HepG2 (cell line): ENCODE measurements at regions not wholly inside any gene's neighbourhood (a gene's known extent, or its start where the extent isn't known, plus 50 kb on each side); places are given as distances from the start of the nearest gene placed in this dataset.

ENCODE experiments used
- ATAC-seq: fragments of 200-7000 bp; cut with Tn5 transposase; 3 replicates; pipeline ENCODE4 v1.9.1; 2020; ENCODE audit warnings: mild to moderate bottlenecking, moderate library complexity
- BruUV-seq: library from RNA; stranded (reverse); fragments of 400-500 nt; replicated peaks from 2 replicates; lab custom pipeline; 2021; lab: Mats Ljungman, UMichigan
- CTCF ChIA-PET: fragments of 300-600 bp; formaldehyde crosslinking; extraction: SDS; loops from one replicate; lab custom pipeline; 2021; ENCODE audit warnings: low total read pairs, inconsistent platforms, low intra/inter-chr PET ratio; lab: Yijun Ruan, JAX
- POLR2A ChIA-PET: fragments of 350-600 bp; sonication (Branson Sonifier 250); formaldehyde crosslinking; loops from one replicate; lab custom pipeline; 2020; ENCODE audit warnings: antibody characterized with exemption, inconsistent platforms; lab: Yijun Ruan, JAX
- DNase-seq: peaks from one replicate; pipeline ENCODE4 v3.0.0-alpha.2; 2015; ENCODE audit warnings: low spot score
- FAIRE-seq: peaks from 3 replicates; lab custom pipeline; 2011; peaks lifted over from hg19 to GRCh38; lab: Jason Lieb, UNC
- H2AFZ ChIP-seq: one replicate; pipeline ENCODE4 v1.6.1; 2011; ENCODE audit warnings: low read length, inconsistent platforms
- H3K27ac ChIP-seq: fragments of 300-600 bp; 3 replicates; pipeline ENCODE4 v1.8.0; 2011; ENCODE audit warnings: mixed run types, mild to moderate bottlenecking, mixed read lengths, low read length, inconsistent platforms; ENCODE audit not compliant: insufficient read depth; ENCODE audit errors: extremely low read length
- H3K27me3 ChIP-seq, 2 experiments: fragments of 200-600 bp in 1 of 2; 2 replicates in 1 of 2; 3 replicates in 1 of 2; pipeline versions ENCODE4 v1.6.0 to v1.8.0; 2011; ENCODE audit warnings: low read length in 2 of 2, mild to moderate bottlenecking in 2 of 2, moderate library complexity in 2 of 2, inconsistent platforms in 1 of 2; ENCODE audit not compliant: insufficient read depth in 2 of 2, control insufficient read depth in 1 of 2
- H3K36me3 ChIP-seq, 2 experiments: fragments of 200-600 bp in 1 of 2; replicated peaks in 1 of 2; 2 replicates in 1 of 2; 3 replicates in 1 of 2; pipeline versions ENCODE4 v1.5.1 to v1.8.0; 2011; ENCODE audit warnings: low read length in 2 of 2, inconsistent platforms in 1 of 2; ENCODE audit not compliant: insufficient read depth in 2 of 2, control insufficient read depth in 1 of 2
- H3K4me1 ChIP-seq: 2 replicates; pipeline ENCODE4 v1.5.1; 2012; ENCODE audit warnings: low read length, inconsistent platforms; ENCODE audit not compliant: insufficient read depth
- H3K4me2 ChIP-seq: 2 replicates; pipeline ENCODE4 v1.6.0; 2011; ENCODE audit warnings: low read depth, low read length, inconsistent platforms
- H3K4me3 ChIP-seq, 3 experiments: fragments of 200-600 bp in 1 of 3; sonication (generic), shearing (Covaris generic) in 1 of 3; replicated peaks in 1 of 3; 2 replicates each; pipeline ENCODE4 v1.5.1; 2011 to 2016; ENCODE audit warnings: low read length in 3 of 3, inconsistent platforms in 2 of 3, low read depth in 2 of 3, mild to moderate bottlenecking in 2 of 3, control low read depth in 1 of 3, mixed read lengths in 1 of 3; ENCODE audit not compliant: insufficient read depth in 1 of 3
- H3K79me2 ChIP-seq: one replicate; pipeline ENCODE4 v1.6.1; 2011; ENCODE audit warnings: low read length, inconsistent platforms; ENCODE audit not compliant: insufficient read depth
- H3K9ac ChIP-seq: 2 replicates; pipeline ENCODE4 v1.6.0; 2011; ENCODE audit warnings: mild to moderate bottlenecking, low read depth, low read length, inconsistent platforms; ENCODE audit not compliant: insufficient read depth
- H3K9me3 ChIP-seq: 2 replicates; pipeline ENCODE4 v1.5.1; 2012; ENCODE audit warnings: mild to moderate bottlenecking, low read length
- H4K20me1 ChIP-seq: 2 replicates; pipeline ENCODE4 v1.6.0; 2011; ENCODE audit warnings: inconsistent platforms, mild to moderate bottlenecking, low read length, moderate library complexity; ENCODE audit not compliant: insufficient read depth
- PRPF4 ChIP-seq: fragments of 200-400 bp; formaldehyde crosslinking; IDR thresholded peaks from 2 replicates; pipeline ENCODE4 v1.6.1; 2016; ENCODE audit warnings: low read length, low read depth; ENCODE audit not compliant: poor library complexity, severe bottlenecking
- RBM22 ChIP-seq: fragments of 200-400 bp; formaldehyde crosslinking; optimal IDR thresholded peaks from 2 replicates; pipeline ENCODE3; 2017; ENCODE audit warnings: mild to moderate bottlenecking, low read length, moderate library complexity
- SKI ChIP-seq: fragments of 450-650 bp; IDR thresholded peaks from one replicate; pipeline ENCODE4 v1.6.1; 2018; ENCODE audit warnings: mild to moderate bottlenecking; ENCODE audit not compliant: partially characterized antibody
- ZBTB38 ChIP-seq: sonication (generic); formaldehyde crosslinking; IDR thresholded peaks from 2 replicates; pipeline ENCODE4 v1.5.1; 2020; ENCODE audit warnings: mild to moderate bottlenecking, missing genetic modification reagents
- ZBTB7B ChIP-seq: sonication (generic); formaldehyde crosslinking; IDR thresholded peaks from 2 replicates; pipeline ENCODE4 v1.4.0; 2020; ENCODE audit warnings: missing genetic modification reagents
- ZC3H13 ChIP-seq: sonication (generic); formaldehyde crosslinking; IDR thresholded peaks from 2 replicates; pipeline ENCODE4 v1.8.1; 2023; ENCODE audit warnings: mild to moderate bottlenecking, missing genetic modification reagents, moderate library complexity
- ZNF550 ChIP-seq: sonication (generic); formaldehyde crosslinking; IDR thresholded peaks from 2 replicates; pipeline ENCODE4 v1.4.0; 2020; ENCODE audit warnings: mild to moderate bottlenecking, missing genetic modification reagents, borderline replicate concordance
- ZNF598 ChIP-seq: sonication (generic); formaldehyde crosslinking; IDR thresholded peaks from 2 replicates; pipeline ENCODE4 v1.5.1; 2020; ENCODE audit warnings: mild to moderate bottlenecking, missing genetic modification reagents, borderline replicate concordance
- ZNF672 ChIP-seq: sonication (generic); formaldehyde crosslinking; IDR thresholded peaks from 2 replicates; pipeline ENCODE4 v1.8.1; 2022; ENCODE audit warnings: missing genetic modification reagents
- ZNF879 ChIP-seq: sonication (generic); formaldehyde crosslinking; IDR thresholded peaks from 2 replicates; pipeline ENCODE4 v1.8.1; 2023; ENCODE audit warnings: missing genetic modification reagents
- WGBS: methylation state at CpG from one replicate; pipeline ENCODE4 v1.1.6; 2017; ENCODE audit warnings: low lambda C conversion rate; 5-methylcytosine and 5-hydroxymethylcytosine counted together
- in situ Hi-C: cut with HindIII; loops from 2 replicates; pipeline ENCODE4 v1.10.0; 2017; ENCODE audit warnings: low pct_unique_long_range_greater_than_20kb; ENCODE audit not compliant: extremely low pct_ligation_motif_present
- intact Hi-C: fragments of 100-400 bp; cut with micrococcal nuclease; formaldehyde crosslinking; loops from one replicate; pipeline ENCODE4 v1.10.0; 2022; ENCODE audit not compliant: unreplicated experiment
- TF ChIP-seq, protein P1 (sequence below): sonication (generic); formaldehyde crosslinking; IDR thresholded peaks from 2 replicates; pipeline ENCODE4 v1.4.0; 2020; ENCODE audit warnings: low read depth, mild to moderate bottlenecking, missing genetic modification reagents
- TF ChIP-seq, protein P2 (sequence below): sonication (generic); formaldehyde crosslinking; IDR thresholded peaks from 2 replicates; pipeline ENCODE4 v1.8.0; 2022; ENCODE audit warnings: missing genetic modification reagents, low read depth, mild to moderate bottlenecking, borderline replicate concordance
- TF ChIP-seq, protein P3 (sequence below): sonication (generic); formaldehyde crosslinking; IDR thresholded peaks from 2 replicates; pipeline ENCODE4 v1.5.0; 2020; ENCODE audit warnings: mild to moderate bottlenecking, missing genetic modification reagents, borderline replicate concordance
- TF ChIP-seq, protein P4 (sequence below): sonication (generic); formaldehyde crosslinking; IDR thresholded peaks from 2 replicates; pipeline ENCODE4 v1.4.0; 2020; ENCODE audit warnings: missing genetic modification reagents, mild to moderate bottlenecking, borderline replicate concordance

DNA sequence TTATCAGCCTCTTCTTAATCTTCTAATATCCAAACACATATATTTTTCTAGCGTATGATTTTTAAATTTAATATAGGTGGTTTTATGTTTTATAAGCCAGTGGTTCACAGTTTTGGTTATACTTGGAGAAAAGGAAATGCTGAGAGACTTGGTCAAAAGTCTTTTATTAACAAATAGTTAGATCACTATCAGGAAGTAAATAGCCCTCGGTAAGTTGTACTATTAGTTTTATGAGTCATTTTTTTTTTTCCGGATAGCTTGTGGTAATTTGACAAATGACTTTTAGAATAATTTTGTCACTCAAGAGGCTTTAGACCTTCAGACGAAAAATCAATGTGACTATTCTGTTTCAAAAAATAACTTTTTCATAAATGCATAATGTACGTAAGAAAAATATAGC, 232.2 kb upstream of the ROBO1 start:
- in situ Hi-C loops = no loop called here
- TF ChIP-seq ZBTB7B (CRISPR knock-in tag) (no peak), RBM22 (no peak), SKI (no peak), ZNF672 (CRISPR knock-in tag) (no peak), ZBTB38 (CRISPR knock-in tag) (no peak), PRPF4 (no peak), ZNF550 (no peak), ZNF879 (CRISPR knock-in tag) (no peak), ZC3H13 (CRISPR knock-in tag) (no peak), ZNF598 (CRISPR knock-in tag) (no peak)
- TF ChIP-seq, protein P1, sequence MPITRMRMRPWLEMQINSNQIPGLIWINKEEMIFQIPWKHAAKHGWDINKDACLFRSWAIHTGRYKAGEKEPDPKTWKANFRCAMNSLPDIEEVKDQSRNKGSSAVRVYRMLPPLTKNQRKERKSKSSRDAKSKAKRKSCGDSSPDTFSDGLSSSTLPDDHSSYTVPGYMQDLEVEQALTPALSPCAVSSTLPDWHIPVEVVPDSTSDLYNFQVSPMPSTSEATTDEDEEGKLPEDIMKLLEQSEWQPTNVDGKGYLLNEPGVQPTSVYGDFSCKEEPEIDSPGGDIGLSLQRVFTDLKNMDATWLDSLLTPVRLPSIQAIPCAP (CRISPR knock-in tag) = no peak
- TF ChIP-seq, protein P2, sequence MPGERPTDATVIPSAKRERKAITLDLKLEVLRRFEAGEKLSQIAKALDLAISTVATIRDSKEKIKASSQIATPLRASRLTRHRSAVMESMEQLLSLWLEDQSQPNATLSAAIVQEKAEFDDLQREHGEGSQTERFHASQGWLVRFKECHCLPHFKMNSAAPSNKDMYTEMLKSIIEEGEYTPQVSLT (CRISPR knock-in tag) = no peak
- TF ChIP-seq, protein P3, sequence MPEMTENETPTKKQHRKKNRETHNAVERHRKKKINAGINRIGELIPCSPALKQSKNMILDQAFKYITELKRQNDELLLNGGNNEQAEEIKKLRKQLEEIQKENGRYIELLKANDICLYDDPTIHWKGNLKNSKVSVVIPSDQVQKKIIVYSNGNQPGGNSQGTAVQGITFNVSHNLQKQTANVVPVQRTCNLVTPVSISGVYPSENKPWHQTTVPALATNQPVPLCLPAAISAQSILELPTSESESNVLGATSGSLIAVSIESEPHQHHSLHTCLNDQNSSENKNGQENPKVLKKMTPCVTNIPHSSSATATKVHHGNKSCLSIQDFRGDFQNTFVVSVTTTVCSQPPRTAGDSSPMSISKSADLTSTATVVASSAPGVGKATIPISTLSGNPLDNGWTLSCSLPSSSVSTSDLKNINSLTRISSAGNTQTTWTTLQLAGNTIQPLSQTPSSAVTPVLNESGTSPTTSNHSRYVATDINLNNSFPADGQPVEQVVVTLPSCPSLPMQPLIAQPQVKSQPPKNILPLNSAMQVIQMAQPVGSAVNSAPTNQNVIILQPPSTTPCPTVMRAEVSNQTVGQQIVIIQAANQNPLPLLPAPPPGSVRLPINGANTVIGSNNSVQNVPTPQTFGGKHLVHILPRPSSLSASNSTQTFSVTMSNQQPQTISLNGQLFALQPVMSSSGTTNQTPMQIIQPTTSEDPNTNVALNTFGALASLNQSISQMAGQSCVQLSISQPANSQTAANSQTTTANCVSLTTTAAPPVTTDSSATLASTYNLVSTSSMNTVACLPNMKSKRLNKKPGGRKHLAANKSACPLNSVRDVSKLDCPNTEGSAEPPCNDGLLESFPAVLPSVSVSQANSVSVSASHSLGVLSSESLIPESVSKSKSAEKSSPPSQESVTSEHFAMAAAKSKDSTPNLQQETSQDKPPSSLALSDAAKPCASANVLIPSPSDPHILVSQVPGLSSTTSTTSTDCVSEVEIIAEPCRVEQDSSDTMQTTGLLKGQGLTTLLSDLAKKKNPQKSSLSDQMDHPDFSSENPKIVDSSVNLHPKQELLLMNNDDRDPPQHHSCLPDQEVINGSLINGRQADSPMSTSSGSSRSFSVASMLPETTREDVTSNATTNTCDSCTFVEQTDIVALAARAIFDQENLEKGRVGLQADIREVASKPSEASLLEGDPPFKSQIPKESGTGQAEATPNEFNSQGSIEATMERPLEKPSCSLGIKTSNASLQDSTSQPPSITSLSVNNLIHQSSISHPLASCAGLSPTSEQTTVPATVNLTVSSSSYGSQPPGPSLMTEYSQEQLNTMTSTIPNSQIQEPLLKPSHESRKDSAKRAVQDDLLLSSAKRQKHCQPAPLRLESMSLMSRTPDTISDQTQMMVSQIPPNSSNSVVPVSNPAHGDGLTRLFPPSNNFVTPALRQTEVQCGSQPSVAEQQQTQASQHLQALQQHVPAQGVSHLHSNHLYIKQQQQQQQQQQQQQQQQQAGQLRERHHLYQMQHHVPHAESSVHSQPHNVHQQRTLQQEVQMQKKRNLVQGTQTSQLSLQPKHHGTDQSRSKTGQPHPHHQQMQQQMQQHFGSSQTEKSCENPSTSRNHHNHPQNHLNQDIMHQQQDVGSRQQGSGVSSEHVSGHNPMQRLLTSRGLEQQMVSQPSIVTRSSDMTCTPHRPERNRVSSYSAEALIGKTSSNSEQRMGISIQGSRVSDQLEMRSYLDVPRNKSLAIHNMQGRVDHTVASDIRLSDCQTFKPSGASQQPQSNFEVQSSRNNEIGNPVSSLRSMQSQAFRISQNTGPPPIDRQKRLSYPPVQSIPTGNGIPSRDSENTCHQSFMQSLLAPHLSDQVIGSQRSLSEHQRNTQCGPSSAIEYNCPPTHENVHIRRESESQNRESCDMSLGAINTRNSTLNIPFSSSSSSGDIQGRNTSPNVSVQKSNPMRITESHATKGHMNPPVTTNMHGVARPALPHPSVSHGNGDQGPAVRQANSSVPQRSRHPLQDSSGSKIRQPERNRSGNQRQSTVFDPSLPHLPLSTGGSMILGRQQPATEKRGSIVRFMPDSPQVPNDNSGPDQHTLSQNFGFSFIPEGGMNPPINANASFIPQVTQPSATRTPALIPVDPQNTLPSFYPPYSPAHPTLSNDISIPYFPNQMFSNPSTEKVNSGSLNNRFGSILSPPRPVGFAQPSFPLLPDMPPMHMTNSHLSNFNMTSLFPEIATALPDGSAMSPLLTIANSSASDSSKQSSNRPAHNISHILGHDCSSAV (CRISPR knock-in tag) = no peak
- TF ChIP-seq, protein P4, sequence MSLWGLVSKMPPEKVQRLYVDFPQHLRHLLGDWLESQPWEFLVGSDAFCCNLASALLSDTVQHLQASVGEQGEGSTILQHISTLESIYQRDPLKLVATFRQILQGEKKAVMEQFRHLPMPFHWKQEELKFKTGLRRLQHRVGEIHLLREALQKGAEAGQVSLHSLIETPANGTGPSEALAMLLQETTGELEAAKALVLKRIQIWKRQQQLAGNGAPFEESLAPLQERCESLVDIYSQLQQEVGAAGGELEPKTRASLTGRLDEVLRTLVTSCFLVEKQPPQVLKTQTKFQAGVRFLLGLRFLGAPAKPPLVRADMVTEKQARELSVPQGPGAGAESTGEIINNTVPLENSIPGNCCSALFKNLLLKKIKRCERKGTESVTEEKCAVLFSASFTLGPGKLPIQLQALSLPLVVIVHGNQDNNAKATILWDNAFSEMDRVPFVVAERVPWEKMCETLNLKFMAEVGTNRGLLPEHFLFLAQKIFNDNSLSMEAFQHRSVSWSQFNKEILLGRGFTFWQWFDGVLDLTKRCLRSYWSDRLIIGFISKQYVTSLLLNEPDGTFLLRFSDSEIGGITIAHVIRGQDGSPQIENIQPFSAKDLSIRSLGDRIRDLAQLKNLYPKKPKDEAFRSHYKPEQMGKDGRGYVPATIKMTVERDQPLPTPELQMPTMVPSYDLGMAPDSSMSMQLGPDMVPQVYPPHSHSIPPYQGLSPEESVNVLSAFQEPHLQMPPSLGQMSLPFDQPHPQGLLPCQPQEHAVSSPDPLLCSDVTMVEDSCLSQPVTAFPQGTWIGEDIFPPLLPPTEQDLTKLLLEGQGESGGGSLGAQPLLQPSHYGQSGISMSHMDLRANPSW (CRISPR knock-in tag) = no peak

More for the DNA sequence above, 232.2 kb upstream of the ROBO1 start:
- Histone ChIP-seq H3K4me2 (no peak overlapping the region), H3K27ac (no peak overlapping the region), H3K9me3 (no peaks in the 10 kb centered on the region), H3K79me2 (no peaks in the 10 kb centered on the region), H2AFZ (no peak overlapping the region), H3K9ac (no peak overlapping the region), H3K4me3 (no peak overlapping the region), H3K27me3 (no peaks in the 10 kb centered on the region), H3K4me1 (no peaks in the 10 kb centered on the region), H3K36me3 (no peaks in the 10 kb centered on the region), H4K20me1 (no peaks in the 10 kb centered on the region)
- ATAC-seq (no peak), DNase-seq (no peak), FAIRE-seq (no peak)
- intact Hi-C loops = no loop called here
- no TSS peak for BruUV-seq
- ChIA-PET CTCF (no interaction called here), POLR2A (no interaction called here)
- 24% methylated on average over 5 of the region's 5 CpGs for WGBS
